ENCODE measurements at regions not wholly inside any gene's neighbourhood (a gene's known extent, or its start where the extent isn't known, plus 50 kb on each side); places are given as distances from the start of the nearest gene placed in this dataset.
"Not testable (repeated sequence)": the region's sequence is repeated elsewhere in the genome, so short reads cannot be mapped to it uniquely, and the experiment has no call there.

DNA sequence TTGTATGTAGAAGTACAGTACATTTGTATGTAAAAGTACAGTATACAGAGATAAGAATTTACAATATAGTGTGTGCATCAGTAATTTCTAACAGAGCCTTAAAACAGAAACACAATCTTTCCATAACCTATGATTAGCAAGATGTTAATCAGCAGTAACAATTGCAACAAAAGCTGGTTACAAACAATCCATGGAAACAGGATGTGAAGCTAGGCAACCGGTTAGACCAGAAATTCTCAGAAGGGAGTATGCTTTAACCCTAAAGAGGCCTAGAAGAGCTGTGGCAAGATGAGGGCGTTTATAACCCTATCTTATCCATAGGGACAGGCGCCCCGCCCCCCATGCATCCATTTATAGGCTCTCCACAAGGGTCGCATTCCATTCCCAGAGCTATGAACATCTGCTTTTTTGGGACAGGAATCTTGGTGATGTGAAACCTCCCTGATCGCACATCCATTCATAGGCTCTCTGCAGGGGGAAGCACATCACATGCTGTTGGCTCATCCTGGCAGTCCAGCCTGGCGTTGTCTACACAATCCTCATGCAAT lies 180.3 kb downstream of the PDGFRA start:
- DNase-seq, result not testable (repeated sequence)

DNA sequence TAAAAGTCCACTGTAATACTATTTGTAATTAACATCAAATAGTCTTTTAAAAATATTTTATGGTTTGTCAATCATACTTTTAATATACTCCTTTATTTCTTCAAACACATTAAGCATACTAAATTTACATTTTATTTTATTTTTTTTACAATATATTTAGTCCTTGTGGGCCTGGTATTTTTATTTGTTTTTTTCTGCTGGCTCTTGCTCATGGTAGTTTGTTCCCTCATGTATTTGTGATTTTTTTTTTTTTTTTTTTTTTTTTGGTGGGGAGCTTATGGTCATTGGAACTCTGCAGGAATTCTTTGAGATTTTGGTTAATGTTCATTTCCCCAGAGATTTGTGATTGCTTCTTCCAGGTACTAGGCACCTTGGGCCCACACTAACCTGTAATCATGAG lies 185.5 kb downstream of the PDGFRA start:
- no peak for DNase-seq

DNA sequence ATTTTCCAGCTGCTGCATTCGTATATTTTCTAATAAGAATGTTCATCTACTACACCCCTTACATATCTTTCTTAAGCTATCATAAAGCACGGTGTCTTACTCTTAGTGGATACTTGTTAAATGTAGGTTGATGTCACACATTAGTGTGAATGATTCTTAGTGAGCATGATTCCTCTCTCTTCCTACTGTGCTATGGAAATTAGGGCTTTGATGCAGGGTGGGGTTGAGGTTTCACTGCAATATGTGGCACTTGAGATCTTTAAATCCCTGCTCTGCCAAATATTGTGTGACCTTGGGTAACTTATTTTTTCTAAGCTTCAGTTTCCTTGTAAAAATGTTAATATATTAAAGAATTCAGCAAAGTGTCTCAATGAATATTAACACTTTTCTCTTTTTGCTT lies 188.4 kb downstream of the PDGFRA start:
- no peak for DNase-seq

DNA sequence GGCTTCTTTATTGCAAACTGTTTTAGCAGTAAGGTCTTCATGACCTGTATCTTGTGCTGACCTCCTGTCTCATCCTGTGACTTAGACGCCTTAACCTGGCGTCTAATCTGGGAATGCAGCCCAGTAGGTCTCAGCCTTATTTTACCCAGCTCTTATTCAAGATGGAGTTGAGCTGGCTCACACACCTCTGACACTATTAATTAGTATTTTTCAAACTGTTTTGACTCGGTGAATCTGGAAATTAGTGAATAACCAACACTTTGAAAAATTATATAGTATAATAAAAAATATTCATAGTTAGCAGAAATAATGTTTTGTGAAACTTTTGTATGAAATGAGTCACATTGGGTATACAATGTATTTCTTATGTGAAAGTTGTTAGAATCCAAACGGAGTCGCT lies 189.4 kb downstream of the PDGFRA start:
- no peak for DNase-seq

- DNase-seq, result no peak
Measured at GRCh38 chr4:54423066-54423465, 194.0 kb downstream of the PDGFRA start.

DNA sequence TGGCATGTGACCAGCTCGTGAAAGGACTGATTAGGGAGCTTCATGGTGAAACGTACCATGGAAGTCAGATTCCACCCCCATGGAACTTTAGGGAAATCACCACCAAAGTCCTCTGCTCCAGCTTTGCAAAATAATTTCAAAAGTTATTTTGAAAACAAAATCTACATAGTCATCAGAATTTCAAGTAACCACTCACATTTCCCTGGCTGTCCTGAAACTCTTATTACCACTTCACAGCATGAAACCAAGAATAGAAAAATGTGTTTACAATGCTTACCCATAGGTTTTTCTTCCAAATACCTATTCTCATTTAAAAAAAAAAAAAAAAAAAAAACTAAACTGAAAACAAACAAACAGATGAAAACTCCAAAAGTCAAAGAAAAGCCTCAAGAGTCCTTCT lies 198.7 kb downstream of the PDGFRA start:
- no peak for DNase-seq

GRCh38 chr4:54428940-54429339 lies 199.8 kb downstream of the PDGFRA start:
- no peak for DNase-seq

- DNase-seq, result no peak
Measured at GRCh38 chr4:54433686-54434085, 204.6 kb downstream of the PDGFRA start.

DNA sequence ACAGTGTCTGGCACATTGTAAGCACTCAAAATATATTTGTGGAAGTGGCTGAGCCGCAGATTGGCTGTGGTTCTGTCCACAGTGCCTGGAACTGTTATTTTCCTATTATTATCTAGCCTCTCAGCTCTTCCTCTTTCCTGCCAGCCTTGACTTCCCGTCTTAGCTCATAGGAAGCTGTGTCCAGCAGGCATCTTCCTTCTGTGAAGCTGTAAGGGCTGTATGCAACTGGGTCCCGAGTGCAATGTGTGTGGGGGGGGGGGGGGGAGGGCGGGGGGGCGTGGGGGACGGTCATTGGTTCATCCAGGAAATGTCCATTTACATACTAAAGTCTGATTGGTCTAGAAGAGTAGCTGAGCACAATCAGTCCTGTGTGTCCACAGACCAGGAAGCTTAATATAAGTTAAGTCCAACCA lies 210.7 kb downstream of the PDGFRA start:
- DNase-seq, result no peak

DNA sequence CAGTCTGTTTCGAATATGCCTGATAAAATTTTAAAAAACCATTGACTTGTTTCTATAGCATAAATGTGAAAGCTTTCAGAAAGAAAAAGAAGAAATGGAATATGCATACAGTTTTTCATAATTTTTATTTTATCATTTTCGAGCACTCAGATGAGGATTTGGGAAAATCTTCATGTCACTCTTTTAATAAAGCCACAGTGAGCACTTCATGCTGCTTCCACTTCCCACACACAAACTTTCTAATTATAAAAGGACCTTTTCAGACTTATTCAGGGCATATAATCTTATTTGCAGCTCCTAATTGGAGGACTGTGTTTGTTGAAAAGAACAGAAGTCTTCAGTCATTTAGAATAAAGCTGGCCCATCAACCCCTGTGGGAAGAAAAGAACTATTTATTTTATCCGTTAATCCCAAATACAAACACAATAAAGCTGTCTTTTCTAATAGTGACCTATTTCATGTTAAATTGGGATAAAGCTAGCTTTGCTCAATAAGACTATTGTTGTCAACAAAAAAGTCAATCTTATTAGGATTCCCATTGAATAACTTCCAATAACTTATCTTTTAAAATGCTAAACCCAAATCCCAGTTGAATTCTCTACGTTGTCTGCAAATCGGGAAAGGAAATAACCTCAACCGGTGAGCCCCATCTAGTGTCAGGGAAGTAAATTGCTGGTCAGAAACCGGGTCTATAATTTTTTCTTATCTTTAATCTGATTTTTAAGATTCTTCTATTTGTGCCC lies 211.5 kb downstream of the PDGFRA start:
- no peak for DNase-seq

DNA sequence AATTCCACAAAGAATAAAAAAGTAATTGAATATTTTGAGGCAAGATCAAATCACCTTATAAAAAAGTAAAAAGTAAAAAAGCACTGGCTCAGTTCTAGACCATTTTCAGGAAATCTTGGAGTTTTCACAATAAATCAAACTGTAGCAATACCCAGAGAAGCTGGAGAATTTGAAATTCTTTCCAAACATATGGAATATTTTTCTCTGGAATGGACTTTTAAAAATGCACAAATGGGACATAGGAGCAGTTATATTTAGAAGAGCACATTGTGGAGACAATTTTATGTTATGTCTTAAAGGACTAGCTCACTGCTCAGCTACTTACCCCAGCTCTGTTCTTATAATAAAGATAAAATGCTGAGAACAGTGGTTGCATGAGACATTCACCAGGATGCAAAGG lies 211.9 kb upstream of the KIT start:
- no peak for DNase-seq

DNA sequence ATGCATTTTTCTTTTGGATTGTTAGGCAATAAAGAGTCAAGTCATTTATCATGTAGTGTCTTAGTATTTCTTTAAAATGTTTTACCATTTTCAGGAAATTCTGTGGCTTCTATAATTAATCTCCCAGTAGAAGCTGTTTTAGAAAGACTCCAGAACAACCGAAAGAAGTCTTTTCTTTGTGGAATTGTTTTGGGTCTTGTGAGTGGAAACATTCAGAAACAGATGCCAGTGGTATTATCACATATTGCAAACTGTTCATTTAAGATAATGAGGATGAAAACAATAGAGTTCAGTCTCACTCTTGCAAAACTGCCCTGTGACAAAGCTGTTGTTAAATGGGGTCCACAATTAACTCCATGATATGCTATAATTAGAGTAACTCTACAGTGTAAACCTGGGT lies 211.2 kb upstream of the KIT start:
- DNase-seq, result no peak

DNA sequence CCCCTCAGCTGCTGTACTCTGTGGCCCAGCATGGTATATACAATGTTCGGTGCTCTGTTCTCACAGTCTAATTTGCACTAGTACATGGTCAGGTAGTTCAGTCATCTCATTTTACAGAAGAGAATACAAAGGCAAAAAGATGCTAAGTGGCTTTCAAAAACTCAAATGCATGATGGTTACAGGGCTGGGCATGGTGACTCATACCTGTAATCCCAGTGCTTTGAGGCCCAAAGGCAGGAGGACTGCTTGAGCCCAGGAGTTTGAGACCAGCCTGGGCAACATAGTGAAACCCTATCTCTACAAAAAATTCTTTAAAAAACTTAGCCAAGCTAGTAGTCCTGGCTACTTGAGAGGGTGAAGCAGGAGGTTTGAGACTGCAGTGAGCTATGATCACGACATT lies 210.5 kb upstream of the KIT start:
- DNase-seq, result no peak

DNA sequence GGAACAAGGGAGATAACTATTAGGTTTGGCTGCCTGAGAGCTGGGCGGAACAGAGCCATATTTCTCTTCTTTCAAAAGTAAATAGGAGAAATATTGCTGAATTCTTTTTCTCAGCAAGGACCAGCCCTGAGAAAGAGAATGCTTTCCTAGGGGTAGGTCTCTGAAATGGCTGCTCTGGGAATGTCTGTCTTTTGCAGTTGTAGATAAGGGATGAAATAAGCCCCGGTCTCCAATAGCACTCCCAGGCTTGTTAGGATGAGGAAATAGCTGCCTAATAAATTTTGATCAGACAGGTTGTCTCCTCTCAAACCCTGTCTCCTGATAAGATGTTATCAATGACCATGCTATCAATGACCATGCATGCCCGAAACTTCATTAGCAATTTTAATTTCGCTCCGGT lies 207.8 kb upstream of the KIT start:
- DNase-seq, result no peak

GRCh38 chr4:54466960-54467359 lies 190.8 kb upstream of the KIT start:
- DNase-seq, result not testable (repeated sequence)

DNA sequence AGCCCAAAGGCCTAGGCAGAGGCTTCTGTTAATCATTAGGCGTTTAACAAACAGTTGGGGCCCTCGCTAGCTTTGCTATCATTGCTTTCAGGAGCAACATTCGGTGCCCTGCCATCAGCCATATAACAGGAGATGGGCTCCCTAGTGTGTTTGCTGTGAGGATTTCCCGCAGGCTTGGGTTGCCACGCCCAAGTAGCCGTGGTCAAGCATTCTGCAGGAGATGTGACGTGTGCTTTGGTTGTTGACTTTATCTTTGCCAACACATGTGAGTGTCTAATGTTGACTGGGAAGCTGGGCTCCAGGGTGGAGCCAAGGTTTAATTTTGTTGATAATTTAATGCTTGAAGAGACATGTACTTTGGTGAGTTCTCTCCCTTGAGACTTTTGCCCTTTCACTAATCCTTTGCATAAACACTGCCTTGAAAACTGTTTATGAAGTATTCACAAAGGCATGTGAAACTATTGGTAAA lies 184.6 kb upstream of the KIT start:
- DNase-seq, result no peak

DNA sequence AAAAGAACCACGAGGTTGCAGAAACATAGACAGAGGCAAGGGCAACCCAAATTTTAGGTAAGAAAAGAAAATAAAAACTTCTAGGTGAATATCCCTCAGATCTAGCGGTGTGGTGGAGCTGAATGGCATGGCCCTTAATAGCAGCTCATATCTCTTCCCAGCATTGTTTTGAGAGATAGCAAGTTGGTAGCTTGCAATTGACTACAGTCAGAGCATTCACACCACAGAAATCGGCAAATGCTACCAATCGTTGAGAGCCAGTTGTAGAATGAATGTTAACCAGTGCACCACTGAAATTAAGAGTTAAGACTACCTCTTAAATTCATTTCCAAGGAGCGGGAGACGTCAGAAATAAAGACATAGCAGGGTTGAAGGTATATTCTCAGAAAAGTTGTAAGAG lies 184.0 kb upstream of the KIT start:
- no peak for DNase-seq

GRCh38 chr4:54475546-54475945 lies 182.2 kb upstream of the KIT start:
- no peak for DNase-seq

- no peak for DNase-seq
Measured at GRCh38 chr4:54482529-54483200, 175.1 kb upstream of the KIT start.

DNA sequence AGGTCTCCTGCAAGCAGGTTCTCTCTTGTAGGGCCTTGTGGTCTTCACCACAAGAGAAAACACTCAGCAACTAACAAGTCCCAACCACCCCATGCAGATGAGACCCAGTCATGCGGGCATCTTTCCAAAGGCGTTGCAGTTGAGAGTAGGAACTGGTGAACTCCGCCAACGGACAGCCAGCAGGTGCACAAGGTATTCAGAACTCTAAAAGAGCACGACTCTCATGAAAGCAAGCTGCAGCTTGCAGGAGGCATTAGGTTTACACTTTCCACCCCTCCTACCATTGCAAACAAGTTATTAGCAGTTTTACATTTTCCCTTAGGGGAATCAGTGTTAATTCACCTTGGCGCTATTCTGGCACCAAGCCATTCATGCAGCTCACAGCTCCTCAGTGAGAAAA lies 173.4 kb upstream of the KIT start:
- peak; percentile 57 to 61 for DNase-seq

DNA sequence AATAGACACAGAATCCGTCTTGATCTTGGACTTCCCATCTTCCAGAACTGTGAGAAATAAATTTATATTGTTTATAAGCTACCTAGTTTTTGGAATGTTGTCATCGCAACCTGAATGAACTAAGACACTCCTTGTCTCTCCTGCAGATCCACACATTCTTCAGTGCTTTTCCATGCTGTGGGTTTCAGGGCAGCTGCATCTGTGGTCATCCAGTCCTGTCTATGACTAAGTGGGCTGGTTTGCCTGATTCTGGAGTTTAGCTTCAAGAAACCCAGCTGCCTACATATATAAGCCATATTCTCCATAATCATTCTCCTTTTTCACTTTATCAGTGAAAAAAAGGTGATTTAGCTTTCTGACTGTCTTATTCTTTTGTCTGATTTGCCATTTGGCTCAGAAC lies 170.3 kb upstream of the KIT start:
- DNase-seq, result no peak

GRCh38 chr4:54493862-54494261 lies 163.9 kb upstream of the KIT start:
- DNase-seq, result no peak

DNA sequence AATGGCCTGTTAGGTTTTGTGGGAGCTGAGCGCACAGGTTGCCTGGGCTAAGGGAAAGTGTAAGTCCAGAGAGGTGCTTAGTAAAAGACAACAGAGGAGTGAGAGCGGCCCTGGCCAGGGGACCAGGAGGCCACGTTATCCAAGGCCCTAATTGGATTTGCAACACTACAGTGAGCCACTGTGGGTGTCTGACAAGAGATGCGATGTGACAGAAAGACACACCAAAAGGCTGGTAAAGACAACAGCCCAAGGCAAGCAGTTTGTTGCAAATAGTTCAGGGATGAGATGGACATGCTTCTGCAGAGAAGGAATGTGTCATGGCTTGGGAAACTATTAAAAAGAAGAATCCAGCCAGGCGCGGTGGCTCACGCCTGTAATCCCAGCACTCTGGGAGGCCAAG lies 162.7 kb upstream of the KIT start:
- DNase-seq, result no peak

DNA sequence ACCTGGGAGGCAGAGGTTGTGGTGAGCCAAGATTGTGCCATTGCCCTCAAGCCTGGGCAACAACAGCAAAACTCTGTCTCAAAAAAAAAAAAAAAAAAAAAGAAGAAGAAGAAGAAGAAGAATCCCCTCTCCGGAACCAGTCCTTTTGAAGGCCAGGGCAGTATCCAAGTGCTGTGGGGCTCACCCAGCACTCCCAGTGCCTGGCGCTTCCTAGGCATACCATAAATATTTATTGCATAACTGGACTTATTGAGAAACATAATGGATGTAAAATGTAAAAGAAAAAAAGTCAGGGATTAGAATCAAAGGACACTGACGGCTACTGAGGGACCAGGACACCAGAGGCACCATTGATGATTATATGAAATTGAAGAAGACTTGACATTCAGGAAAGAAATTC lies 162.1 kb upstream of the KIT start:
- no peak for DNase-seq

GRCh38 chr4:54496412-54496811 lies 161.3 kb upstream of the KIT start:
- DNase-seq, result no peak
